ENCODE measurements at regions not wholly inside any gene's neighbourhood (a gene's known extent, or its start where the extent isn't known, plus 50 kb on each side); places are given as distances from the start of the nearest gene placed in this dataset.

DNA sequence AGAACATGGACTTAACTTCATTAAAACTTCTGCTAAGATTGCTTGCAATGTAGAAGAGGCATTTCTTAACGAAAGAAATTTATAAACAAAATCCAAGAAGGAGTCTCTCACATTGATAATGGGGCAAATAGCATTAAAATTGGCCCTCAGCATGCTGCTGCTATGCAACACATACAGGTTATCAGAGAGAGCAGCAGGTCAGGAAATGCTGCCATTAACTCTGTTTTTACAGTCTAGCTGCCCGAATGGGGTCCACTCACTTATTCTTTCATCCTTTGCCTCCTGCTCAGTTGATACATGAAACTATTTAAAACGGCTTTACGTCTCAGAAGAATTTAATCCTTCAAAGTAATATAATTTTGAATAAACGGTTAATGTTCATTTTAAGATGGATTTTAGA is 620.4 kb downstream of the SLC16A7 start:
- no peaks in the 10 kb centered on the region for H3K36me3 Mint-ChIP-seq (ENCODE audit: low read depth)
- H3K27ac Mint-ChIP-seq, result no peak overlapping the region
- H3K9me3 Mint-ChIP-seq, result peaks cover 6% of the 10 kb centered on the region
- intact Hi-C loops (cut with micrococcal nuclease), result no loop called here
- DNase-seq, result no peak
- no peak for ATAC-seq
- H3K27me3 Mint-ChIP-seq, result no peaks in the 10 kb centered on the region
- POLR2A ChIA-PET, result no interaction called here
- TF ChIP-seq, protein P1, sequence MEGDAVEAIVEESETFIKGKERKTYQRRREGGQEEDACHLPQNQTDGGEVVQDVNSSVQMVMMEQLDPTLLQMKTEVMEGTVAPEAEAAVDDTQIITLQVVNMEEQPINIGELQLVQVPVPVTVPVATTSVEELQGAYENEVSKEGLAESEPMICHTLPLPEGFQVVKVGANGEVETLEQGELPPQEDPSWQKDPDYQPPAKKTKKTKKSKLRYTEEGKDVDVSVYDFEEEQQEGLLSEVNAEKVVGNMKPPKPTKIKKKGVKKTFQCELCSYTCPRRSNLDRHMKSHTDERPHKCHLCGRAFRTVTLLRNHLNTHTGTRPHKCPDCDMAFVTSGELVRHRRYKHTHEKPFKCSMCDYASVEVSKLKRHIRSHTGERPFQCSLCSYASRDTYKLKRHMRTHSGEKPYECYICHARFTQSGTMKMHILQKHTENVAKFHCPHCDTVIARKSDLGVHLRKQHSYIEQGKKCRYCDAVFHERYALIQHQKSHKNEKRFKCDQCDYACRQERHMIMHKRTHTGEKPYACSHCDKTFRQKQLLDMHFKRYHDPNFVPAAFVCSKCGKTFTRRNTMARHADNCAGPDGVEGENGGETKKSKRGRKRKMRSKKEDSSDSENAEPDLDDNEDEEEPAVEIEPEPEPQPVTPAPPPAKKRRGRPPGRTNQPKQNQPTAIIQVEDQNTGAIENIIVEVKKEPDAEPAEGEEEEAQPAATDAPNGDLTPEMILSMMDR (IDR thresholded peaks at IDR 0.05), result no peak
- CTCF ChIA-PET, result no interaction called here
- H3K4me3 Mint-ChIP-seq, result no peak overlapping the region
- no peaks in the 10 kb centered on the region for H3K4me1 Mint-ChIP-seq (ENCODE audit: low read depth)

GRCh38 chr12:60223242-60223641 is 627.4 kb downstream of the SLC16A7 start:
- ChIA-PET POLR2A (no interaction called here), CTCF (no interaction called here)
- peaks cover 2% of the 10 kb centered on the region for H3K9me3 Mint-ChIP-seq
- intact Hi-C loops (cut with micrococcal nuclease), result no loop called here
- ATAC-seq (no peak), DNase-seq (no peak)
- no peak overlapping the region for H3K4me3 Mint-ChIP-seq
- H3K36me3 Mint-ChIP-seq (ENCODE audit: low read depth), result no peaks in the 10 kb centered on the region
- H3K27ac Mint-ChIP-seq, result no peak overlapping the region
- H3K27me3 Mint-ChIP-seq, result no peaks in the 10 kb centered on the region
- no peaks in the 10 kb centered on the region for H3K4me1 Mint-ChIP-seq (ENCODE audit: low read depth)
- TF ChIP-seq, protein P1 (IDR thresholded peaks at IDR 0.05), result no peak

DNA sequence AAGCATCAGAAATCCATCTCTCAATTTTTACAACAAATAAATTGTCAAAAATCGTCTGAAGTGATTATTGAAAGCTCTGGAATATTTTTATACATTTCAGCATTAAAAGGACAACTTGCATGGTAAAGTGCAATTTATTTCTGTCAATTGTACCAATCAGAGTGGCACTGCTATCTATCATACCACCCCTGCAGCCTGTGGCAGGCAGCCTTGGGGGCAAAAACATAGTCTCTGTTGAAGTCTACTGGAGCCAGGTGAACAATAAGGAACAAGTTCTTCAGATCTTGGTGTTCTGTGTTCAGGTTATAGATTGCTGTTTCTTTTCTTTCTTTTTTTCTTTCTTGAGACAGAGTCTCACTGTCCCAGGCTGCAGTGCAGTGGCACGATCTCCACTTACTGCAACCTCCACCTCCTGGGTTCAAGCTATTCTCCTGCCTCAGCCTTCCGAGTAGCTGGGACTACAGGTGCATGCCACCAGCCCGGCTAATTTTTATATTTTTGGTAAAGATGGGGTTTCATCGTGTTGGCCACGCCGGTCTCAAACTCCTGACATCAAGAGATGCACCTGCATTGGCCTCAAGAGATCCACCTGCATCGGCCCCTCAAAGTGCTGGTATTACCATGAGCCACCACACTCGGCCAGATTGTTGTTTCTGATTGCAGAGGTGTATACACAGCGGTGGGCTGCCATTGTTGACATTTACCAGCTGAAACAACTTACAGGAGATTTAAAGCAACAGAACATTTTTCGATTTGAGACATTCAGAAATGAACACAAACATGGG is 629.6 kb downstream of the SLC16A7 start:
- peaks cover 5% of the 10 kb centered on the region for H3K9me3 Mint-ChIP-seq
- CTCF ChIA-PET, result no interaction called here
- POLR2A ChIA-PET, result no interaction called here
- no peaks in the 10 kb centered on the region for H3K27me3 Mint-ChIP-seq
- DNase-seq, result no peak
- no peaks in the 10 kb centered on the region for H3K36me3 Mint-ChIP-seq (ENCODE audit: low read depth)
- H3K27ac Mint-ChIP-seq, result no peak overlapping the region
- intact Hi-C loops (cut with micrococcal nuclease), result no loop called here
- TF ChIP-seq, protein P1 (IDR thresholded peaks at IDR 0.05), result no peak
- no peak for ATAC-seq
- H3K4me1 Mint-ChIP-seq (ENCODE audit: low read depth), result no peaks in the 10 kb centered on the region
- no peak overlapping the region for H3K4me3 Mint-ChIP-seq

GRCh38 chr12:60227916-60228315 is 632.1 kb downstream of the SLC16A7 start:
- no peaks in the 10 kb centered on the region for H3K36me3 Mint-ChIP-seq (ENCODE audit: low read depth)
- H3K4me3 Mint-ChIP-seq, result no peak overlapping the region
- intact Hi-C loops (cut with micrococcal nuclease), result no loop called here
- H3K9me3 Mint-ChIP-seq, result peaks cover 5% of the 10 kb centered on the region
- CTCF ChIA-PET, result no interaction called here
- H3K4me1 Mint-ChIP-seq (ENCODE audit: low read depth), result no peaks in the 10 kb centered on the region
- TF ChIP-seq, protein P1 (IDR thresholded peaks at IDR 0.05), result no peak
- no peaks in the 10 kb centered on the region for H3K27me3 Mint-ChIP-seq
- POLR2A ChIA-PET, result no interaction called here
- no peak overlapping the region for H3K27ac Mint-ChIP-seq
- no peak for DNase-seq
- ATAC-seq, result no peak

DNA sequence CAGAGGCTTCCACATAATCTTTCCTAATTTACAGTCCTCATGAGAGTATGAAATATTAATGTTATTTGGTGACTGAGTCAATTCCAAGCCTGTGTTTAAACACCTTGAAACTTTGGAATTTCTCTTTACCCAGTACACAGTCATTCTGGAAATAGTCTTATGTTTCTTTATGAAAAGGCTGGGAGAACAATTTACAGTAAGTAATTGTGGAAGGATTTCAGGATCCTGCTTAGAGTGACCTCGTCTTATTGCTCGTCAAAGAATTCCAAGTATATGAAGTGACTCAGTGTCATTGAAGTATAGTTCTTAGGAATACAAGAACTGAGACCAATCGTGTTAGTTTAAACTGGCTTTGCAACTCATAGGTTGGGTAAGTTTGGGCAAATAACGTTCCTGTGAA is 634.2 kb downstream of the SLC16A7 start:
- ATAC-seq (no peak), DNase-seq (no peak)
- Mint-ChIP-seq H3K36me3 (ENCODE audit: low read depth) (no peaks in the 10 kb centered on the region), H3K4me3 (no peak overlapping the region), H3K27me3 (no peaks in the 10 kb centered on the region), H3K9me3 (peaks cover 5% of the 10 kb centered on the region), H3K4me1 (ENCODE audit: low read depth) (no peaks in the 10 kb centered on the region), H3K27ac (no peak overlapping the region)
- CTCF ChIA-PET, result no interaction called here
- intact Hi-C loops (cut with micrococcal nuclease), result no loop called here
- TF ChIP-seq, protein P1 (IDR thresholded peaks at IDR 0.05), result no peak
- POLR2A ChIA-PET, result no interaction called here
